Esophagus squamous epithelium (tissue), 4 donors: ENCODE measurements at regions not wholly inside any gene's neighbourhood (a gene's known extent, or its start where the extent isn't known, plus 50 kb on each side); places are given as distances from the start of the nearest gene placed in this dataset.

ENCODE experiments used
- CTCF ChIP-seq, 6 experiments: fragments of 450-650 bp in 4 of 6; fragments of 200-600 bp in 2 of 6; sonication (generic) in 2 of 6; IDR thresholded peaks; one replicate each; pipeline ENCODE4 v1.5.1; 2016 to 2019; ENCODE audit warnings: antibody characterized with exemption in 6 of 6, mild to moderate bottlenecking in 4 of 6, moderate library complexity in 4 of 6
- POLR2A ChIP-seq, 4 donors: fragments of 450-650 bp; IDR thresholded peaks; one replicate each; pipeline ENCODE4 v1.6.1; 2017; ENCODE audit warnings: antibody characterized with exemption in 4 of 4, mild to moderate bottlenecking in 4 of 4, moderate library complexity in 3 of 4

GRCh38 chr1:238264951-238265350 lies 374.2 kb upstream of the ZP4 start:
- TF ChIP-seq POLR2A (IDR thresholded peaks at IDR 0.05) (no peak), CTCF (IDR thresholded peaks at IDR 0.05) (no peak)
